K562 (cell line): ENCODE measurements at regions not wholly inside any gene's neighbourhood (a gene's known extent, or its start where the extent isn't known, plus 50 kb on each side); places are given as distances from the start of the nearest gene placed in this dataset.

Experiments used
- ATAC-seq: fragments of 200-7000 bp; cut with Tn5 transposase; 3 replicates; pipeline ENCODE4 v1.9.1; 2020; ENCODE audit warnings: moderate library complexity
- BruUV-seq: library from RNA; stranded (reverse); fragments of 400-500 nt; replicated peaks from 2 replicates; lab custom pipeline; 2021; lab: Mats Ljungman, UMichigan
- CTCF ChIA-PET: fragments of 300-600 bp; formaldehyde crosslinking; extraction: SDS; loops from one replicate; lab custom pipeline; 2021; ENCODE audit warnings: low intra/inter-chr PET ratio; lab: Yijun Ruan, JAX
- POLR2A ChIA-PET: fragments of 300-600, 350-650 bp; sonication (Branson Sonifier 250); formaldehyde crosslinking; extraction: SDS; loops from one replicate; lab custom pipeline; 2021; ENCODE audit warnings: antibody characterized with exemption, inconsistent platforms; lab: Yijun Ruan, JAX
- DNase-seq, 4 experiments: peaks; one replicate each; pipeline versions ENCODE4 v3.0.0 to v3.0.0-alpha.2; 2011 to 2018; ENCODE audit warnings: low spot score in 3 of 4, mixed read lengths in 3 of 4; ENCODE audit errors: extremely low read depth in 1 of 4
- FAIRE-seq: peaks from 2 replicates; lab custom pipeline; 2011; peaks lifted over from hg19 to GRCh38; lab: Jason Lieb, UNC
- H2AFZ ChIP-seq: 2 replicates; pipeline ENCODE4 v1.6.0; 2011; ENCODE audit warnings: low read depth, low read length, control low read depth, inconsistent platforms
- H3K27ac ChIP-seq: fragments of 200-600 bp; 3 replicates; pipeline ENCODE4 v1.8.0; 2011; ENCODE audit warnings: low read depth, mild to moderate bottlenecking, control low read depth, inconsistent platforms, low read length, moderate library complexity, mixed read lengths; ENCODE audit errors: extremely low read depth
- H3K27me3 ChIP-seq, 2 experiments: fragments of 300-600 bp in 1 of 2; 2 replicates in 1 of 2; 3 replicates in 1 of 2; pipeline versions ENCODE4 v1.6.0 to v1.8.0; 2011; ENCODE audit warnings: inconsistent platforms in 2 of 2, low read length in 2 of 2, mild to moderate bottlenecking in 1 of 2, mixed read lengths in 1 of 2, moderate library complexity in 1 of 2; ENCODE audit not compliant: control insufficient read depth in 2 of 2, insufficient read depth in 2 of 2
- H3K36me3 ChIP-seq: fragments of 300-600 bp; 3 replicates; pipeline ENCODE4 v1.8.0; 2011; ENCODE audit warnings: mild to moderate bottlenecking, low read length, inconsistent platforms; ENCODE audit not compliant: control insufficient read depth, insufficient read depth
- H3K4me1 ChIP-seq, 2 experiments: fragments of 200-600 bp in 1 of 2; replicated peaks in 1 of 2; 2 replicates in 1 of 2; 3 replicates in 1 of 2; pipeline versions ENCODE4 v1.5.1 to v1.8.0; 2011; ENCODE audit warnings: inconsistent platforms in 2 of 2, low read length in 2 of 2, mild to moderate bottlenecking in 1 of 2, mixed read lengths in 1 of 2, moderate library complexity in 1 of 2; ENCODE audit not compliant: control insufficient read depth in 2 of 2, insufficient read depth in 2 of 2
- H3K4me2 ChIP-seq: 2 replicates; pipeline ENCODE4 v1.6.1; 2011; ENCODE audit warnings: low read length, control low read depth, inconsistent platforms, mixed read lengths; ENCODE audit not compliant: insufficient read depth
- H3K4me3 ChIP-seq: fragments of 200-600 bp; sonication (generic), shearing (Covaris generic); 2 replicates; pipeline ENCODE4 v1.5.1; 2016; ENCODE audit warnings: control low read depth, inconsistent platforms
- H3K79me2 ChIP-seq: fragments of 200-600 bp; 3 replicates; pipeline ENCODE4 v1.8.0; 2011; ENCODE audit warnings: low read length, inconsistent platforms; ENCODE audit not compliant: control insufficient read depth, insufficient read depth
- H3K9ac ChIP-seq, 2 experiments: 2 replicates each; pipeline versions ENCODE4 v1.6.0 to v1.6.1; 2011; ENCODE audit warnings: low read depth in 2 of 2, low read length in 2 of 2, control low read depth in 1 of 2, inconsistent platforms in 1 of 2, mild to moderate bottlenecking in 1 of 2, mixed read lengths in 1 of 2; ENCODE audit not compliant: insufficient read depth in 1 of 2
- H3K9me1 ChIP-seq: one replicate; pipeline ENCODE4 v1.6.0; 2011; ENCODE audit warnings: inconsistent platforms, mild to moderate bottlenecking, low read length, moderate library complexity; ENCODE audit not compliant: control insufficient read depth, insufficient read depth
- H3K9me3 ChIP-seq: replicated peaks from 2 replicates; pipeline ENCODE4 v1.5.1; 2011; ENCODE audit warnings: low read depth, low read length, inconsistent platforms; ENCODE audit not compliant: control insufficient read depth, insufficient read depth
- H4K20me1 ChIP-seq: replicated peaks from 2 replicates; pipeline ENCODE4 v1.6.1; 2011; ENCODE audit warnings: low read length, inconsistent platforms, mixed read lengths; ENCODE audit not compliant: control insufficient read depth, insufficient read depth
- CHD1 ChIP-seq: fragments of 200-600 bp; sonication (generic); IDR thresholded peaks from one replicate; pipeline ENCODE4 v1.6.1; 2012; ENCODE audit warnings: mild to moderate bottlenecking, moderate library complexity, low read length, inconsistent platforms
- COPS2 ChIP-seq: fragments of 450-650 bp; conservative IDR thresholded peaks from 2 replicates; pipeline ENCODE4 v1.6.1; 2016; ENCODE audit warnings: mild to moderate bottlenecking, moderate library complexity
- E2F6 ChIP-seq, 2 experiments: IDR thresholded peaks; 2 replicates each; pipeline ENCODE4 v1.6.1; 2011; ENCODE audit warnings: borderline replicate concordance in 1 of 2, control low read depth in 1 of 2, low read depth in 1 of 2, low read length in 1 of 2, mild to moderate bottlenecking in 1 of 2, mixed read lengths in 1 of 2, moderate library complexity in 1 of 2; ENCODE audit not compliant: insufficient read depth in 1 of 2, insufficient read length in 1 of 2, poor library complexity in 1 of 2, severe bottlenecking in 1 of 2; ENCODE audit errors: extremely low read depth in 1 of 2
- FOXJ2 ChIP-seq: fragments of 200-800 bp; sonication (Bioruptor generic); IDR thresholded peaks from 2 replicates; pipeline ENCODE4 v1.6.1; 2016; ENCODE audit warnings: missing genetic modification characterization, missing compliant biosample characterization
- HLTF ChIP-seq: fragments of 450-650 bp; IDR thresholded peaks from 2 replicates; pipeline ENCODE4 v1.6.1; 2016
- L3MBTL2 ChIP-seq: fragments of 450-650 bp; IDR thresholded peaks from 2 replicates; pipeline ENCODE4 v1.6.1; 2016; ENCODE audit warnings: mild to moderate bottlenecking, moderate library complexity
- MEF2A ChIP-seq: IDR thresholded peaks from 2 replicates; pipeline ENCODE4 v1.6.1; 2011; ENCODE audit warnings: low read depth, mild to moderate bottlenecking, low read length, moderate library complexity; ENCODE audit not compliant: control insufficient read depth
- POLR2A ChIP-seq: fragments of 450-650 bp; conservative IDR thresholded peaks from 2 replicates; pipeline ENCODE4 v1.6.1; 2016
- RNF2 ChIP-seq: sonication (generic); IDR thresholded peaks from 2 replicates; pipeline ENCODE4 v1.6.1; 2016
- SMC3 ChIP-seq: conservative IDR thresholded peaks from 2 replicates; pipeline ENCODE4 v1.6.1; 2011; ENCODE audit warnings: low read depth, low read length, improper control_type of control experiment; ENCODE audit not compliant: insufficient read depth
- STAT5A ChIP-seq: IDR thresholded peaks from 2 replicates; pipeline ENCODE4 v1.6.1; 2012; ENCODE audit warnings: low read length, inconsistent platforms, borderline replicate concordance
- ZBTB34 ChIP-seq: fragments of 250-450 bp; sonication (Bioruptor Pico); IDR thresholded peaks from 2 replicates; pipeline ENCODE4 v1.8.0; 2021; ENCODE audit warnings: mild to moderate bottlenecking, moderate library complexity
- ZBTB49 ChIP-seq: sonication (generic); formaldehyde crosslinking; IDR thresholded peaks from 2 replicates; pipeline ENCODE4 v1.8.0; 2022; ENCODE audit warnings: missing genetic modification reagents, mild to moderate bottlenecking, borderline replicate concordance
- ZNF165 ChIP-seq: fragments of 250-450 bp; sonication (Bioruptor Pico); IDR thresholded peaks from 2 replicates; pipeline ENCODE4 v1.4.0; 2020; ENCODE audit warnings: borderline replicate concordance
- ZNF217 ChIP-seq: sonication (generic); formaldehyde crosslinking; IDR thresholded peaks from 2 replicates; pipeline ENCODE4 v1.8.0; 2022; ENCODE audit warnings: mild to moderate bottlenecking, missing genetic modification reagents
- ZNF280B ChIP-seq: fragments of 250-450 bp; sonication (Bioruptor Pico); IDR thresholded peaks from 2 replicates; pipeline ENCODE4 v1.5.1; 2021; ENCODE audit warnings: mild to moderate bottlenecking
- WGBS: fragments of 100-300 bp; shearing (Covaris generic); methylation state at CpG from one replicate; pipeline ENCODE4 v1.1.6; 2016; ENCODE audit warnings: low coverage, mixed read lengths; ENCODE audit not compliant: insufficient coverage; ENCODE audit errors: missing lambda C conversion rate; 5-methylcytosine and 5-hydroxymethylcytosine counted together
- in situ Hi-C: fragments of 300-500 bp; cut with MboI; formaldehyde crosslinking; loops from 4 replicates; pipeline ENCODE4 v1.15.0; 2018; ENCODE audit warnings: inconsistent platforms, mixed read lengths
- intact Hi-C: fragments of 100-400 bp; cut with micrococcal nuclease; formaldehyde crosslinking; loops from 2 replicates; pipeline ENCODE4 v1.14.2; 2022

GRCh38 chr6:113353392-113353791 lies 503.8 kb upstream of the MARCKS start:
- ATAC-seq (no peak), FAIRE-seq (no peak), DNase-seq (no peak)
- Histone ChIP-seq H3K36me3 (no peaks in the 10 kb centered on the region), H3K4me1 (no peaks in the 10 kb centered on the region; a peak in 1 of 5 replicates), H3K27ac (no peak overlapping the region), H3K9ac (no peak overlapping the region), H2AFZ (no peak overlapping the region), H3K79me2 (no peaks in the 10 kb centered on the region), H3K4me2 (no peak overlapping the region), H3K4me3 (no peak overlapping the region), H3K9me3 (no peaks in the 10 kb centered on the region), H4K20me1 (no peaks in the 10 kb centered on the region), H3K27me3 (no peaks in the 10 kb centered on the region), H3K9me1 (no peaks in the 10 kb centered on the region)
- no peak for TF ChIP-seq HLTF
- no peak for TF ChIP-seq ZNF165 (CRISPR knock-in tag)
- TF ChIP-seq ZBTB49 (CRISPR knock-in tag), result no peak
- no peak for TF ChIP-seq E2F6 (IDR thresholded peaks at IDR 0.05; ENCODE audit: borderline replicate concordance in 1 of 2, extremely low read depth in 1 of 2, insufficient read depth in 1 of 2, insufficient read length in 1 of 2, low read depth in 1 of 2, low read length in 1 of 2, poor library complexity in 1 of 2, severe bottlenecking in 1 of 2)
- no peak for TF ChIP-seq FOXJ2 (tag)
- TF ChIP-seq L3MBTL2, result no peak
- no peak for TF ChIP-seq POLR2A
- no peak for TF ChIP-seq ZNF217 (CRISPR knock-in tag)
- TF ChIP-seq RNF2, result no peak
- TF ChIP-seq ZNF280B (CRISPR knock-in tag), result no peak
- no peak for TF ChIP-seq ZBTB34
- TF ChIP-seq MEF2A, result no peak
- no peak for TF ChIP-seq SMC3
- no peak for TF ChIP-seq CHD1
- TF ChIP-seq STAT5A, result no peak
- no peak for TF ChIP-seq COPS2
- POLR2A ChIA-PET, result interaction anchor here (1.5 kb wide), 1 partner anchor 15 kb away, joined by 6 read pairs; no protein-coding TSS in a partner anchor
- CTCF ChIA-PET, result no interaction called here
- WGBS, result 0% methylated on average over 2 of the region's 2 CpGs
- in situ Hi-C loops, result no loop called here
- no TSS peak for BruUV-seq
- intact Hi-C loops, result no loop called here
